Stimulated activated naive CD4-positive, alpha-beta T cell treated with Interleukin-2 at 50 U/mL for 16 hours (primary cell): ENCODE measurements at regions not wholly inside any gene's neighbourhood (a gene's known extent, or its start where the extent isn't known, plus 50 kb on each side); places are given as distances from the start of the nearest gene placed in this dataset.
"Not testable (repeated sequence)": the region's sequence is repeated elsewhere in the genome, so short reads cannot be mapped to it uniquely, and the experiment has no call there.

ENCODE experiments used
- DNase-seq: peaks from one replicate; lab custom pipeline; 2025; lab: John Stamatoyannopoulos, UW

GRCh38 chr13:109326601-109327000, 459.8 kb downstream of the IRS2 start:
- DNase-seq = no peak

DNA sequence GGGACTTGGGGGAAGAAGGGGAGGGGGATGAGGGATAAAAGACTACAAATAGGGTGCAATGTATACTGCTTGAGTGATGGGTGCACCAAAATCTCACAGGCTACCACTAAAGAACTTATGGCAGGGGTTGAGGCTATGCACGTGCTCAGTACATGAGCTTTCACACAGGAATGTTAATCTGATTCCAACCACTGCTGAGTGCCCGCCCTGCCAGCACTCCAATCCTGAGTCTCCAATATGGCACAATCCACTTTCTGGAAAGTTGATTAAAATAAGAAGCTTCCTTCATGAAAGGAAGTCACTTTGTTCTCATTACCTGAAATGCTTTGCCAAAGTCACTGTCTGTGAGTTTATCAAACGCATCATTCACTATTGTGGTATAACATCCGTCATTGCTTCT, 463.0 kb downstream of the IRS2 start:
- DNase-seq = no peak

- DNase-seq = no peak
These were observed 467.3 kb downstream of the IRS2 start for GRCh38 chr13:109318945-109319590.

DNA sequence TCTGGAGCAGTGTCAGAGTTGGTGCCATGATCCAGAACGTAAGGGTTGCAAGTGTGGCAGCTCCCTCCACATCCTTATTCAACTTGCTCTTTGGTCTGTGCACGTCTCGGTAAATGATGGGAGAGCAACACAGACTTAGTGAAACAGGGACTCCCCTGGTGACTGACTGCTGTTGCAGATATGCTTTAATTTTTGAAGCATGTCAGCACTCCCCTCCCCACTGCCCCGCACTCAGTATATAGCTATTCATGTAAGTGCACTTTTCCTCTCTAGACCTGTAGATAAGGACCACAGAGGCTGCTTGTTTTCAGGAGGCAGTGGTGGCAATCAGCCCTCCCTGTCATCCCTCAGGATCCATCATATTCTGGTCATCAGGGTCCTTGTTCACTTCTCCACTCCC, 470.9 kb downstream of the IRS2 start:
- DNase-seq = no peak

DNA sequence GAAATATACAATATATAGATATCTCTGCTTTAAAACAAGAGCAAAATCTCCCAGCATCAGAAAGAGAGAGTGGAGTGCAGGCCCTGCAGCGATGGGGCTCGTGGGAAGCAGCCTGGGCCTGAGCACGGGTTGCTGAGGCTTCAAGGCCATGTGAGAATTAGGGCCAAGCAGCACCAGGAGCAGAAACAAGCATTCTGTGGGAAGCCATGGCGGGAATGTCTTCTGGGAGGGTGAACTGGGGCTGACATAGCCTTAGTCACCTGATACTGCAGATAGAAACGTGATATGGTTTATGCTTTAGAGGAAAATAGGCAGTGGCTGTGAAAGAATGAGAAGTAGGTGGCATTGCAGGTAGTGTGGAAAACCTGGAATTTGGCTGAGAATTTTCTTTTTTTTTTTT, 472.3 kb downstream of the IRS2 start:
- DNase-seq = no peak

DNA sequence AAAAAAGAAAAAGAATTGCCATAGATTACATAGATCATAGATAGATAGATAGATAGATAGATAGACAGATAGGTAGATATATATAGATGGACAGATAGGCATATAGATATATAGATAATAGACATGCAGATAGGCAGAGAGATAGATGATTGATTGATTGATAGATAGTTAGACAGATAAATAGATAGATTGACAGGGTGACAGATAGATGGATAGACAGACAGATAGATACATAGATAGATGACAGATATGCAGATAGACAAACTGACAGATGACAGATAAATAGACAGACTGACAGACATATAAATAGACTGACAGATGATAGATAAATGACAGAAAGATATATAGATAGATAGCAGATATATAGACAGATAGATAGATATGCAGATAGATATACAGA, 474.0 kb downstream of the IRS2 start:
- DNase-seq = no peak

- not testable (repeated sequence) for DNase-seq
These were observed 474.9 kb downstream of the IRS2 start for GRCh38 chr13:109311431-109311976.

- DNase-seq = no peak
These were observed 476.6 kb downstream of the IRS2 start for GRCh38 chr13:109309625-109310363.

- DNase-seq = no peak
These were observed 479.4 kb downstream of the IRS2 start for GRCh38 chr13:109307027-109307426.

DNA sequence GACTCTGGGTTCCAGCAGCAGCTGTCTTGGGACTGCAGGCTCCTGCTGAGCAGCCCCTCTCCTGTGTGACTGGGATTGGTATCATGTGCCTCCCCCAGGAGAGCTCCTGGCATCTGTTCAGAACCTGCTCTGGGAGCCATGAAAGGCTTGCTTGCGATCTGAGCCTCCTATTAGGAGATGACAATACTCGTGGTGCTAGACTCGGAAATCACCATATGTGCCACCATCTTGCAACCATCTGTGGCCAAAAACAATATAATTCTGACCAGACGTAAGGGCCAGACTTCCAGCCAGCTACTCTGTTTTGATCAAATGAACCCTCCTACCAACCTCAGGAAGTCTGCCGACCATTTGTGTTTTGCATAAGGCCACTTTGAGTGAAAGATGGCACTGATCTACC, 484.7 kb downstream of the IRS2 start:
- DNase-seq = no peak

DNA sequence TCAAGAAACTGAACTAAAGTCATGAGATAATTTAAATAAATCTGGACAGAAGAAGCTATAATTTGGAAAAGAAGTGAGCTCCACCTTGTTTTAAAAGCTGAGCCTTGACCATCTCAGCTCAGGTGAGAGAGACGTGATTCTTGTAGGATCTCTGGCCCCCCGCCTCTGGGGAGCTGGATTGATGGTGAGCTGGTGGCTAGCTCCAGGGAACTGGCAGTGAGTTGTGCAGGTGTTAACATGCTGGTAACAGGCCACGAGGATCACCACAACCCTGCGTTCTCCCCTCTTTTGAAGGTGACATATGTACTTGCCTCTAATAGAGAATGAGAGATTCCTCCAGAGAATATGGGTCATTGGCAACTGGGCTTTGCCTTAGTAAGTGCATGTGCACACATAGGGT, 485.1 kb downstream of the IRS2 start:
- no peak for DNase-seq

DNA sequence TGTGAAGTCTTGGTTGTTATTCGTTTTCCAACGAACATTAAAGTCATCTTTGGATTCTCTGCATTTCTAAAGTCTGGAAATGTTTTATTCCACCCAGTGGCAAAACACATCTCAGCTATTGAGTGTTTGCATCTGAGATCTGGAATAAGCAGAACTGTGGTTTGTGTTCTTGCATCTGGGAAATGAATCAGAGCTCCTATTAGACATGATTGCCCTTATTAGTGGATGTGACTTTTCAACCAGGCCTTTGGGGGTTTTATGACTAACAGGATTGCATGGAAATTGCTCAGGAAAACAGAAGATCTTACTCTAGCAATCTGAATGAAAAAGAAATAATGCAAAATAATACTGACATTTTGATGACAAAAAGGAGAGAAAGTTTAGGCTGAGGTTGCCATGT, 488.8 kb downstream of the IRS2 start:
- DNase-seq = no peak

DNA sequence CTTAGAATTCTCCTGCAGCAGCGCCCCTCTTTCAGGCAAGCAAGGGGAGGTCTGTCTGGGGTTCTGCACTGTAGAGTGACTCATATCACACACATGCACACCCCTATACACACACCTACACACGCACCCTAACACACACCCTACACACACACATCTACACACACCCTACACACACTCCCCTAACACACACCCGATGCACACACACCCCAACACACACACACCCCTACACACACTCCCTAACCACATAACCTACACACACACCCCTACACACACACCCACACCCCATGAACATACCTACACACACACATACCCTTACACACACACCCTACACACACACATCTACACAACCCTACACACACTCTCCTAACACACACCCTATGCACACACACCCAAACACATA, 493.2 kb downstream of the IRS2 start:
- DNase-seq = no peak

GRCh38 chr13:109288151-109288709, 498.2 kb downstream of the IRS2 start:
- DNase-seq = no peak

- DNase-seq = no peak
These were observed 498.8 kb downstream of the IRS2 start for GRCh38 chr13:109287553-109287952.

DNA sequence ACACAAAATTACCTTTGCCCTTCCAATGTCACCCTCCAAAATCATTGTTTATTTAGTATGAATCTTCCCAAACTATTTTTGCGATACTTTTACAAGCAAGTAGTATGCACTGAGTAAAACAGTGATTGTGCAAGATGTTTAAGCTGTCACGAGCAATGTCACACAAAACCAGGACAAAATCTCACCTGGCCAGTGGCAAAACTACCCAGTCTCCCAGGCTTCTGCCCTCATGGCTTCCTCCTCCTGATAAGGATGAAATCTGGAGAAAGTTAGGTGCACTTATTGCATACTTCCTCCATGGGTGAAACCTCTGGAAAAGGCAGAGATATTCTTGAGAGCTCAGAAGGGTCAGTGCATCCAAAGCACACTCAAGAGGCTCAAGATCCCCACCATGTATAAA, 500.8 kb downstream of the IRS2 start:
- DNase-seq = no peak

GRCh38 chr13:109281903-109282635, 504.3 kb downstream of the IRS2 start:
- no peak for DNase-seq

DNA sequence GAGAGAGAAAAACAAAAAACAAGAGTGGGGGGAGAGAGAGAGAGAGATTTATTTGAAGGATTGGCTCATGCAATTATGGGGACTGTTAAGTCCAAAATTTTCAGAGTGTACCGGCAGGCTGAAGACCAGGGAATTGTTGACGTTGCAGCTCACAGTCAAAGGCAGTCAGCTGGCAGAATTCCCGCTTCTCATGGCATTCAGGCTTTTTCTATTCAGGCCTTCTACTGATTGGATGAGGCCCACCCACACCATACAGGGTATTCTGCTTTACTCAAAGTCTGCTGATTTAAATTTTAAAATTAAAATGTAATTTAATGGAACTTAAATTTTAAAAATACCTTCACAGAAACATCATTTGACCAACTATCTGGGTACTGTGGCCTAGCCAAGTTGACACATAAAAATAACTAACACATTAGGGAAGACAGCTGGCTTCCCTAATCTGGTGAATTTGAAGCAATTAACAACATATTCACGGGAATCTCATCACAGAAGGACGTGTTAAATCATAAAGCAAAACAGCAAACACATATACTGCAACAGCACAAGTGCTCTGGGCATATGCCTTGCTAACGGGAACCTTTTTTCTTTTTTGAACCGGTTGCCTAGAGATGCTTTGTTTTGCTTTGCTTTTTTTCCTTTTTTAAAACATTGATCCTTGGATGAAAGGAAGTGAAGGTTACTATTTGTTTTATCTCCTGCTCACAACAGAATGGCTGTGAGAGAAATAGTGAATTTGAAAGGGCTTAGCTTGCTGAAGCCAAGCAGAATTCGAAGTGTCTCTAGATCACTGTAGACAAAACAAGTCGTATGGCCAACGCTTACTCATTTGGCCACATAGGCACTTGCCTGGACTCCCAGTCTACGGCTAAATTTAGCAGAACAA, 505.1 kb downstream of the IRS2 start:
- no peak for DNase-seq

DNA sequence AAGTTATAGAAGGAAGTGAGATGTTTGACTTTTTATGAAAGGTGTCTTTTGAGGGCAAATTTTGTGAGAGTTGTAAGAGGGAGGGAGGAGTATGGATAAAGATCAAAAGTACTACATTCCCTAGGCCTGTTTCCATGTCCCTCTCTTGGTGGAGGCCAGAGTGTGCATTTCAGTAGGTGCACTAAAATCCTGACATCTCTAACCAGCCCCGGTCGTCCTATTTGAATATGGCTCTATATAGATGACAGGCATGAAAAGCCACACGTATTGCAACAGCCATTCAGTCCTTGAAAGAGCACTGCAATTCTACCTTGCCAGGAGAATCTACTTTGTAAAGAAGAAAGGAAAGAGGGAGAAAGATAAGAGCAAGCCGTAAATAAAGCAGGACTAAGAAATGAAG, 510.1 kb downstream of the IRS2 start:
- no peak for DNase-seq

DNA sequence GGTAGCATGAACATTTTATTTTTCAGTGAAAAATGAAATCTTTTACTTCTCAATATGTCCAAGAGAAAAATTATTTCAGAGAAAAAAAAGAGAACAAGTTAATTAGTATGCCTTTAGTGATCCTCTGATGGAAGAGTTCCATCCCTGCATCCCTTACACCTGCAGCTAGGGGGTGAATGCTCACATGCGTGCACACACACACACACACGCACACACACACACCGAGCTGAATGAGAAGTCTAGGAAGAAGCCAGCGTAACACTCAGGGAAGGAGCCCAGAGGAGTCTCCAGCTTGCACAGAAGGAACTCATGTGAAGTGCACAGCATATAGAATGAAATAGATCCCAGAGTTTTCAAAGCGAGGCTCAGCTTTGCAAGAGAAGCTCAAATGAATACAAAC, 510.5 kb downstream of the IRS2 start:
- no peak for DNase-seq

- DNase-seq = no peak
These were observed 511.1 kb downstream of the IRS2 start for GRCh38 chr13:109275139-109275745.
